IPS DF 4.7 (cell line): ENCODE measurements at regions not wholly inside any gene's neighbourhood (a gene's known extent, or its start where the extent isn't known, plus 50 kb on each side); places are given as distances from the start of the nearest gene placed in this dataset.

Experiments used
- DNase-seq: peaks from one replicate; pipeline ENCODE4 v3.0.0-alpha.2; 2013; ENCODE audit warnings: low spot score; ENCODE audit errors: extremely low read depth

- DNase-seq = no peak
Measured at GRCh38 chr9:88733651-88734421, 198.9 kb downstream of the NXNL2 start.

- no peak for DNase-seq
Measured at GRCh38 chr9:88734527-88734926, 199.5 kb downstream of the NXNL2 start.

- DNase-seq = no peak
Measured at GRCh38 chr9:88736136-88736637, 201.2 kb downstream of the NXNL2 start.

GRCh38 chr9:88737031-88737430 lies 202.1 kb downstream of the NXNL2 start:
- no peak for DNase-seq

GRCh38 chr9:88737876-88738275 lies 202.9 kb downstream of the NXNL2 start:
- no peak for DNase-seq

- no peak for DNase-seq
Measured at GRCh38 chr9:88738709-88739108, 203.7 kb downstream of the NXNL2 start.

GRCh38 chr9:88739373-88739772 lies 204.4 kb downstream of the NXNL2 start:
- no peak for DNase-seq

GRCh38 chr9:88740844-88741243 lies 205.9 kb downstream of the NXNL2 start:
- DNase-seq = no peak

GRCh38 chr9:88741335-88741734 lies 206.4 kb downstream of the NXNL2 start:
- no peak for DNase-seq

- no peak for DNase-seq
Measured at GRCh38 chr9:88742483-88742882, 207.5 kb downstream of the NXNL2 start.

- DNase-seq = no peak
Measured at GRCh38 chr9:88742905-88743304, 207.9 kb downstream of the NXNL2 start.

- DNase-seq = no peak
Measured at GRCh38 chr9:88745276-88746001, 210.5 kb downstream of the NXNL2 start.

GRCh38 chr9:88746029-88746742 lies 211.2 kb downstream of the NXNL2 start:
- DNase-seq = no peak

GRCh38 chr9:88746743-88747398 lies 211.9 kb downstream of the NXNL2 start:
- DNase-seq = no peak

- DNase-seq = peak; percentile 11
Measured at GRCh38 chr9:88747768-88748167, 212.8 kb downstream of the NXNL2 start.

GRCh38 chr9:88748566-88749261 lies 213.7 kb downstream of the NXNL2 start:
- DNase-seq = no peak

GRCh38 chr9:88749420-88749819 lies 214.4 kb downstream of the NXNL2 start:
- no peak for DNase-seq

- no peak for DNase-seq
Measured at GRCh38 chr9:88750832-88751360, 215.9 kb downstream of the NXNL2 start.

- no peak for DNase-seq
Measured at GRCh38 chr9:88751781-88752180, 216.8 kb downstream of the NXNL2 start.

GRCh38 chr9:88753691-88754367 lies 218.9 kb downstream of the NXNL2 start:
- DNase-seq = no peak
